Fibroblast of skin of back (primary cell): ENCODE measurements at regions not wholly inside any gene's neighbourhood (a gene's known extent, or its start where the extent isn't known, plus 50 kb on each side); places are given as distances from the start of the nearest gene placed in this dataset.
A peak's percentile ranks its signal among the peaks of the same experiment; 100 is the strongest.
"Not testable (repeated sequence)": the region's sequence is repeated elsewhere in the genome, so short reads cannot be mapped to it uniquely, and the experiment has no call there.

Experiments used
- DNase-seq: peaks from one replicate; pipeline ENCODE4 v3.0.0-alpha.2; 2013

- no peak for DNase-seq
These were observed 131.6 kb downstream of the SCG2 start for GRCh38 chr2:223470602-223471001.

GRCh38 chr2:223472771-223473170, 129.4 kb downstream of the SCG2 start:
- DNase-seq, result no peak

- DNase-seq, result no peak
These were observed 127.3 kb downstream of the SCG2 start for GRCh38 chr2:223474893-223475292.

GRCh38 chr2:223475901-223476300, 126.3 kb downstream of the SCG2 start:
- no peak for DNase-seq

GRCh38 chr2:223477318-223477717, 124.8 kb downstream of the SCG2 start:
- DNase-seq, result no peak

- DNase-seq, result no peak
These were observed 120.7 kb downstream of the SCG2 start for GRCh38 chr2:223481486-223481885.

- DNase-seq, result no peak
These were observed 115.4 kb downstream of the SCG2 start for GRCh38 chr2:223486751-223487150.

- DNase-seq, result no peak
These were observed 114.8 kb downstream of the SCG2 start for GRCh38 chr2:223487214-223487846.

- DNase-seq, result no peak
These were observed 113.3 kb downstream of the SCG2 start for GRCh38 chr2:223488814-223489213.

- no peak for DNase-seq
These were observed 107.7 kb downstream of the SCG2 start for GRCh38 chr2:223494496-223494895.

- peak; percentile 38 for DNase-seq
These were observed 107.2 kb downstream of the SCG2 start for GRCh38 chr2:223494942-223495341.

- not testable (repeated sequence) for DNase-seq
These were observed 105.3 kb downstream of the SCG2 start for GRCh38 chr2:223496853-223497252.

GRCh38 chr2:223500709-223501108, 101.5 kb downstream of the SCG2 start:
- no peak for DNase-seq

GRCh38 chr2:223501641-223502040, 100.5 kb downstream of the SCG2 start:
- no peak for DNase-seq

GRCh38 chr2:223503746-223504145, 98.4 kb downstream of the SCG2 start:
- DNase-seq, result no peak

GRCh38 chr2:223508372-223508771, 93.8 kb downstream of the SCG2 start:
- no peak for DNase-seq

GRCh38 chr2:223510713-223511112, 91.4 kb downstream of the SCG2 start:
- no peak for DNase-seq

GRCh38 chr2:223511168-223511567, 91.0 kb downstream of the SCG2 start:
- no peak for DNase-seq

- no peak for DNase-seq
These were observed 88.2 kb downstream of the SCG2 start for GRCh38 chr2:223513771-223514455.

- no peak for DNase-seq
These were observed 82.7 kb downstream of the SCG2 start for GRCh38 chr2:223519471-223519870.

GRCh38 chr2:223522796-223523195, 79.4 kb downstream of the SCG2 start:
- no peak for DNase-seq

GRCh38 chr2:223523551-223524001, 78.6 kb downstream of the SCG2 start:
- peak; percentile 62 for DNase-seq

GRCh38 chr2:223524066-223524465, 78.1 kb downstream of the SCG2 start:
- no peak for DNase-seq

- DNase-seq, result no peak
These were observed 76.1 kb downstream of the SCG2 start for GRCh38 chr2:223526106-223526505.
